GM12865 (cell line): ENCODE measurements at regions not wholly inside any gene's neighbourhood (a gene's known extent, or its start where the extent isn't known, plus 50 kb on each side); places are given as distances from the start of the nearest gene placed in this dataset.

Experiments used
- DNase-seq: peaks from one replicate; pipeline ENCODE4 v3.0.0; 2010; ENCODE audit warnings: low read depth
- H3K4me3 ChIP-seq: 2 replicates; pipeline ENCODE4 v1.5.1; 2011; ENCODE audit warnings: mild to moderate bottlenecking, low read depth, low read length, control low read depth
- CTCF ChIP-seq: IDR thresholded peaks from 2 replicates; pipeline ENCODE4 v1.5.1; 2011; ENCODE audit warnings: low read length, control low read depth, low read depth, inconsistent platforms; ENCODE audit not compliant: insufficient read depth; ENCODE audit errors: missing control alignments

- H3K4me3 ChIP-seq = no peak overlapping the region
- peak; percentile 7 for DNase-seq
- TF ChIP-seq CTCF = no peak
These were observed 194.0 kb downstream of the ACTR3 start for GRCh38 chr2:114083717-114084387.

GRCh38 chr2:114085238-114085637 lies 195.3 kb downstream of the ACTR3 start:
- no peak for DNase-seq
- TF ChIP-seq CTCF = no peak
- H3K4me3 ChIP-seq = no peak overlapping the region

- no peak for DNase-seq
- no peak overlapping the region for H3K4me3 ChIP-seq
- TF ChIP-seq CTCF = no peak
These were observed 196.1 kb downstream of the ACTR3 start for GRCh38 chr2:114085992-114086391.

GRCh38 chr2:114089636-114090319 lies 199.9 kb downstream of the ACTR3 start:
- H3K4me3 ChIP-seq = no peak overlapping the region
- no peak for DNase-seq
- TF ChIP-seq CTCF = no peak

- no peak for DNase-seq
- H3K4me3 ChIP-seq = no peak overlapping the region
- TF ChIP-seq CTCF = no peak
These were observed 201.1 kb downstream of the ACTR3 start for GRCh38 chr2:114091010-114091409.

- no peak for DNase-seq
- H3K4me3 ChIP-seq = no peak overlapping the region
- TF ChIP-seq CTCF = no peak
These were observed 218.4 kb downstream of the ACTR3 start for GRCh38 chr2:114108249-114108648.
